ENCODE measurements at regions not wholly inside any gene's neighbourhood (a gene's known extent, or its start where the extent isn't known, plus 50 kb on each side); places are given as distances from the start of the nearest gene placed in this dataset.

DNA sequence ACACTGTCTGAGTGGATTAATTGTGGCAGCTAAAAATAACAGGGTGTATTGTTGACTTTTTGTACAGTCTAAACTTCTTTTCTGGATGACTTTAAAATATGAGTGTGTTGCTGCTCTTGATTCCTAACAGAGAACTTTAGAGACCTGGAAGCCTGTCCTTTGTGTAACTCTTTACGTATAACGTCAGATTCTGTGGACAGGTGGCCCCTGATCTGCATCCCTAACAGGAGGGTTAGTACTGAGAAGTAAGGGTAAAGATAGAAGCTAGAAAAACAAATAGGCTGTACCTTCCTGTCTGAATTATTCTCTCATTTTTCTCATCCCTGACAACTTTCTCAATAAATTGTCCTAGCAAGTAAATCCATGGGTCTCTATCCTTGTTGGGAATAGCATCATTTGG is 105.7 kb upstream of the LIMCH1 start:
- no peak for TF ChIP-seq GATA2 (IDR thresholded peaks at IDR 0.05; ENCODE audit: low read depth, low read length)
- no peak for TF ChIP-seq GATA3 (IDR thresholded peaks at IDR 0.05; ENCODE audit: low read depth, low read length)
